ENCODE measurements at regions not wholly inside any gene's neighbourhood (a gene's known extent, or its start where the extent isn't known, plus 50 kb on each side); places are given as distances from the start of the nearest gene placed in this dataset.

GRCh38 chr5:25568294-25568693 lies 923.5 kb upstream of the CDH10 start:
- no peak for TF ChIP-seq CTCF (IDR thresholded peaks at IDR 0.05)

- TF ChIP-seq CTCF (IDR thresholded peaks at IDR 0.05) = no peak
Measured at GRCh38 chr5:25567881-25568280, 923.1 kb upstream of the CDH10 start.

GRCh38 chr5:25562656-25563055 lies 917.9 kb upstream of the CDH10 start:
- no peak for TF ChIP-seq CTCF (IDR thresholded peaks at IDR 0.05)

- TF ChIP-seq CTCF (IDR thresholded peaks at IDR 0.05) = no peak
Measured at GRCh38 chr5:25554077-25554476, 909.3 kb upstream of the CDH10 start.

- no peak for TF ChIP-seq CTCF (IDR thresholded peaks at IDR 0.05)
Measured at GRCh38 chr5:25552871-25553481, 908.2 kb upstream of the CDH10 start.

GRCh38 chr5:25550793-25551192 lies 906.0 kb upstream of the CDH10 start:
- TF ChIP-seq CTCF (IDR thresholded peaks at IDR 0.05) = no peak

- TF ChIP-seq CTCF (IDR thresholded peaks at IDR 0.05) = peak; percentile 78
Measured at GRCh38 chr5:25544652-25545249, 900.0 kb upstream of the CDH10 start.

- TF ChIP-seq CTCF (IDR thresholded peaks at IDR 0.05) = no peak
Measured at GRCh38 chr5:25540628-25541027, 895.9 kb upstream of the CDH10 start.

All from LNCAP (cell line).